Activated CD8-positive, alpha-beta T cell treated with anti-CD3 and anti-CD28 coated beads for 36 hours (primary cell): ENCODE measurements at regions not wholly inside any gene's neighbourhood (a gene's known extent, or its start where the extent isn't known, plus 50 kb on each side); places are given as distances from the start of the nearest gene placed in this dataset.

Experiments used
- ATAC-seq: fragments of 200-7000 bp; cut with Tn5 transposase; one replicate; pipeline ENCODE4 v1.10.0; 2021; ENCODE audit warnings: mild to moderate bottlenecking, moderate library complexity
- CTCF ChIA-PET: fragments of 350-600 bp; sonication (Branson Sonifier 250); formaldehyde crosslinking; loops from one replicate; lab custom pipeline; 2021; ENCODE audit warnings: antibody characterized with exemption; lab: Charles Lee
- POLR2A ChIA-PET: fragments of 350-600 bp; sonication (Branson Sonifier 250); formaldehyde crosslinking; loops from one replicate; lab custom pipeline; 2021; ENCODE audit warnings: antibody characterized with exemption; lab: Charles Lee
- DNase-seq: peaks from one replicate; pipeline ENCODE4 v3.0.0-alpha.2; 2020
- H3K27ac Mint-ChIP-seq: one replicate; pipeline ENCODE4 v1.8.0; 2021; ENCODE audit warnings: mild to moderate bottlenecking, mixed read lengths
- H3K27me3 Mint-ChIP-seq: one replicate; pipeline ENCODE4 v1.8.0; 2021; ENCODE audit warnings: mixed read lengths
- H3K36me3 Mint-ChIP-seq: one replicate; pipeline ENCODE4 v1.8.0; 2021; ENCODE audit warnings: low read depth, mixed read lengths
- H3K4me1 Mint-ChIP-seq: one replicate; pipeline ENCODE4 v1.8.0; 2021; ENCODE audit warnings: low read depth, mixed read lengths
- H3K4me3 Mint-ChIP-seq: one replicate; pipeline ENCODE4 v1.8.0; 2021; ENCODE audit warnings: mild to moderate bottlenecking, moderate library complexity, mixed read lengths
- H3K9me3 Mint-ChIP-seq: one replicate; pipeline ENCODE4 v1.8.0; 2021; ENCODE audit warnings: mixed read lengths
- CTCF ChIP-seq: fragments of 200-600 bp; IDR thresholded peaks from one replicate; pipeline ENCODE4 v1.8.0; 2022; ENCODE audit warnings: antibody characterized with exemption, mild to moderate bottlenecking
- intact Hi-C: fragments of 100-400 bp; cut with micrococcal nuclease; formaldehyde crosslinking; loops from one replicate; pipeline ENCODE4 v1.10.0; 2022

- H3K36me3 Mint-ChIP-seq, result no peaks in the 10 kb centered on the region
- no peaks in the 10 kb centered on the region for H3K27me3 Mint-ChIP-seq
- no peak for DNase-seq
- H3K27ac Mint-ChIP-seq, result no peak overlapping the region
- H3K9me3 Mint-ChIP-seq, result no peaks in the 10 kb centered on the region
- POLR2A ChIA-PET, result no interaction called here
- no peak overlapping the region for H3K4me3 Mint-ChIP-seq
- intact Hi-C loops, result no loop called here
- no peak for ATAC-seq
- no peak for TF ChIP-seq CTCF
- CTCF ChIA-PET, result no interaction called here
- H3K4me1 Mint-ChIP-seq, result no peaks in the 10 kb centered on the region
These were observed 446.5 kb upstream of the ACVR2A start for GRCh38 chr2:147398301-147398700.

DNA sequence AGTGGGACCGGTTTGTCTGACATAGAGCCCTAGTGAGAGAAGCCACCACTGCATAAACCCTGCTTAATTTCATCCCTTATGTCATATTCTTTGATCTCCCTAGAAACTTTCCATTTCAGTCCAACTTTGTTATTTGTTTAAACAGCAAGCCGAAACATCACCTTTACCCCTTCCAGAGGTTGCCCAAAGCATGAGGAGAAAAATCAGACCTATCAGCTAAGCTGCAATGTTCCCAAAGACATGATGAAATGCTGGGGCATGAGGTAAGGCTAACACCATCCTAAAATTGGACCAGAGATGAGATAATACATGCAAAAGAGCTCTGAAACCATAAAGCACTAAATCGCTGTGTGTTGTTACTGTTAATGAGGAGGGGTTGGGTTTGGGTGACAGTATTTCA is 447.9 kb upstream of the ACVR2A start:
- ATAC-seq (no peak), DNase-seq (no peak)
- TF ChIP-seq CTCF, result no peak
- Mint-ChIP-seq H3K4me1 (no peaks in the 10 kb centered on the region), H3K4me3 (no peak overlapping the region), H3K27ac (no peak overlapping the region), H3K9me3 (no peaks in the 10 kb centered on the region), H3K36me3 (no peaks in the 10 kb centered on the region), H3K27me3 (no peaks in the 10 kb centered on the region)
- ChIA-PET POLR2A (no interaction called here), CTCF (no interaction called here)
- intact Hi-C loops, result no loop called here

- ATAC-seq, result no peak
These were observed 450.5 kb upstream of the ACVR2A start for GRCh38 chr2:147394179-147394790.

DNA sequence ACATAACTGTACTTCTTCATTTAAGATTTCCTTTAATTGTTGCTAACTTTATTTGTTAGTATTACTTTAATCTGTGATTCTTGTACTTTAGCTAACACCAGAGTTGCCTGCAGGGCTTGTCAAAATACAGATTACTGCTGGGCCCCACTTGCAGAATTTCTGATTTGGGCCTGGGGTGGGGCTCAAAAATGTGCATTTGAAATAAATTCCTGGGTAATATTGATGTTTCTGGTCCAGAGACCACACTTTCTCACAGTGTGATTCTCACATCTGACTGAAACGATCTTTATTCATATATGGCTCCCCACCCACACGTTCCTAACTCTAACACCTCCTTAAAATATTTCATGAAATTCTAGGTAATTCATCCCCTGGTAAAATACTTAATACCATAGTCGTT is 452.6 kb upstream of the ACVR2A start:
- DNase-seq (no peak), ATAC-seq (no peak)
- Mint-ChIP-seq H3K36me3 (no peaks in the 10 kb centered on the region), H3K27me3 (no peaks in the 10 kb centered on the region), H3K9me3 (no peaks in the 10 kb centered on the region), H3K4me1 (no peaks in the 10 kb centered on the region), H3K4me3 (no peak overlapping the region), H3K27ac (no peak overlapping the region)
- CTCF ChIA-PET, result interaction anchor here (1.6 kb wide), 1 partner anchor 13 kb away, joined by 4 read pairs; no protein-coding TSS in a partner anchor
- POLR2A ChIA-PET, result no interaction called here
- intact Hi-C loops, result no loop called here
- TF ChIP-seq CTCF, result no peak

More at GRCh38 chr2:147394179-147394790, 450.5 kb upstream of the ACVR2A start:
- Mint-ChIP-seq H3K4me3 (no peak overlapping the region), H3K27me3 (no peaks in the 10 kb centered on the region), H3K27ac (no peak overlapping the region), H3K9me3 (no peaks in the 10 kb centered on the region), H3K4me1 (no peaks in the 10 kb centered on the region), H3K36me3 (no peaks in the 10 kb centered on the region)
- ChIA-PET POLR2A (no interaction called here), CTCF (no interaction called here)
- no peak for TF ChIP-seq CTCF
- DNase-seq, result no peak
- intact Hi-C loops, result no loop called here

GRCh38 chr2:147390475-147390874 is 454.4 kb upstream of the ACVR2A start:
- H3K36me3 Mint-ChIP-seq, result no peaks in the 10 kb centered on the region
- intact Hi-C loops, result no loop called here
- no peaks in the 10 kb centered on the region for H3K4me1 Mint-ChIP-seq

More at GRCh38 chr2:147390475-147390874, 454.4 kb upstream of the ACVR2A start:
- POLR2A ChIA-PET, result no interaction called here
- TF ChIP-seq CTCF, result no peak
- DNase-seq (no peak), ATAC-seq (no peak)
- no peaks in the 10 kb centered on the region for H3K9me3 Mint-ChIP-seq
- CTCF ChIA-PET, result interaction anchor here (1.0 to 1.6 kb wide), 2 partner anchors 10 to 11 kb away, joined by 3 to 4 read pairs; no protein-coding TSS in a partner anchor
- no peak overlapping the region for H3K27ac Mint-ChIP-seq
- H3K27me3 Mint-ChIP-seq, result no peaks in the 10 kb centered on the region
- no peak overlapping the region for H3K4me3 Mint-ChIP-seq
